HEK293T (cell line): ENCODE measurements at regions not wholly inside any gene's neighbourhood (a gene's known extent, or its start where the extent isn't known, plus 50 kb on each side); places are given as distances from the start of the nearest gene placed in this dataset.
"Not testable (repeated sequence)": the region's sequence is repeated elsewhere in the genome, so short reads cannot be mapped to it uniquely, and the experiment has no call there.

Experiments
- CTCF ChIA-PET: fragments of 350-600 bp; formaldehyde crosslinking; extraction: SDS; loops from one replicate; lab custom pipeline; 2021; ENCODE audit warnings: antibody characterized with exemption, inconsistent platforms; lab: Yijun Ruan, JAX
- POLR2A ChIA-PET: fragments of 350-600 bp; formaldehyde crosslinking; extraction: SDS; loops from one replicate; lab custom pipeline; 2020; ENCODE audit warnings: antibody characterized with exemption, inconsistent platforms; lab: Yijun Ruan, JAX
- DNase-seq: peaks from one replicate; pipeline ENCODE4 v3.0.0; 2012; ENCODE audit warnings: mixed read lengths; ENCODE audit errors: extremely low spot score
- ARNT ChIP-seq: fragments of 450-650 bp; IDR thresholded peaks from 2 replicates; pipeline ENCODE4 v1.6.1; 2017; ENCODE audit warnings: mild to moderate bottlenecking
- BHLHE40 ChIP-seq: fragments of 450-650 bp; IDR thresholded peaks from 2 replicates; pipeline ENCODE4 v1.6.1; 2016; ENCODE audit warnings: mild to moderate bottlenecking, moderate library complexity, borderline replicate concordance
- CTBP1 ChIP-seq: fragments of 450-650 bp; IDR thresholded peaks from 2 replicates; pipeline ENCODE4 v1.6.1; 2016; ENCODE audit warnings: borderline replicate concordance
- ELF4 ChIP-seq: fragments of 450-650 bp; IDR thresholded peaks from 2 replicates; pipeline ENCODE4 v1.6.1; 2017; ENCODE audit warnings: antibody characterized with exemption
- FOXA1 ChIP-seq: fragments of 450-650 bp; IDR thresholded peaks from 2 replicates; pipeline ENCODE4 v1.6.1; 2016; ENCODE audit warnings: mild to moderate bottlenecking
- FOXK2 ChIP-seq: fragments of 450-650 bp; IDR thresholded peaks from 2 replicates; pipeline ENCODE4 v1.6.1; 2016; ENCODE audit warnings: mild to moderate bottlenecking
- FOXM1 ChIP-seq: fragments of 450-650 bp; IDR thresholded peaks from 2 replicates; pipeline ENCODE4 v1.6.1; 2017; ENCODE audit warnings: mild to moderate bottlenecking, borderline replicate concordance
- HDGF ChIP-seq: fragments of 450-650 bp; IDR thresholded peaks from 2 replicates; pipeline ENCODE4 v1.6.1; 2017; ENCODE audit warnings: antibody characterized with exemption, borderline replicate concordance
- L3MBTL2 ChIP-seq: fragments of 450-650 bp; conservative IDR thresholded peaks from 2 replicates; pipeline ENCODE4 v1.6.1; 2016; ENCODE audit warnings: mild to moderate bottlenecking
- LEF1 ChIP-seq: fragments of 450-650 bp; IDR thresholded peaks from 2 replicates; pipeline ENCODE4 v1.6.1; 2017; ENCODE audit warnings: mild to moderate bottlenecking, borderline replicate concordance
- NFRKB ChIP-seq: fragments of 450-650 bp; IDR thresholded peaks from 2 replicates; pipeline ENCODE4 v1.6.1; 2016; ENCODE audit warnings: mild to moderate bottlenecking, moderate library complexity
- PKNOX1 ChIP-seq: fragments of 450-650 bp; IDR thresholded peaks from 2 replicates; pipeline ENCODE4 v1.6.1; 2016
- SP1 ChIP-seq: fragments of 450-650 bp; IDR thresholded peaks from 2 replicates; pipeline ENCODE4 v1.6.1; 2017
- SUZ12 ChIP-seq: fragments of 450-650 bp; IDR thresholded peaks from 2 replicates; pipeline ENCODE4 v1.6.1; 2016; ENCODE audit warnings: mild to moderate bottlenecking
- TARDBP ChIP-seq: fragments of 450-650 bp; IDR thresholded peaks from 2 replicates; pipeline ENCODE4 v1.6.1; 2016
- ZNF384 ChIP-seq: fragments of 450-650 bp; IDR thresholded peaks from 2 replicates; pipeline ENCODE4 v1.6.1; 2016

DNA sequence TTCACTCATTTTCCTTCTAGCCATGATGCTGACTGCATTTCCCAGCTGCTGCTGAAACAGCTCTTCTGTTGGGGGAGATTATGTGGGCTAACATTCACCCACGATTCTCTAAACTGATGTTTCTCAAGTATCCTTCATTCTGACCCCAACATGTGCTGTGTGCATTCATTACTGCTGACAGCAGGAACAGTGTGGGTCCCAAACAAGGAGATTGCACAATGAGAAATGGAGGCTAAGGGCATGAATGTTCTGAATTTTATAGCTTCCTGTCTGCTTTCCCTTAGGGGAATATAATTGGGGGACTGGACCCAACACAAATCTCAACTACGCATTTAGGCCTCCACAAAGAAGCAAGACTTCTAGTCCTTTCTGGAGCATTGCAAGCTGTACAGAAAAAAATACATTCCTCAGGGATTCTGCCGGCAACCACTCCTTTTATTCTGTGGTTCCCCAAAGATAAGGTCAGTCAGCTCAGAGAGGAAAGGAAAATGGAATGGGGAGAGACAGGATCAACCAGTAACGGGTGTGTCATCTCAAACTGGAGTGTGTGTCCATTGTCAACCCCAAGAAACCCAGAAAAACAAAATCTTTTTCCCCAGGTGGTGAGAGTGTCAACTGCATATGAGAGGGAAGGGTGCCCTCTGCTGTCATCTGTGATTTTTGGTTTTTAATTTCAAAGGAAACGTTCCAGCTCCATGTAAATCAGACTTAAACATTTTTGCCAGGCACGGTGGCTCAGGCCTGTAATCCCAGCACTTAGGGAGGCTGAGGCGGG is 81.5 kb upstream of the EGFL6 start:
- CTCF ChIA-PET = interaction anchor here (0.5 to 2.2 kb wide), 18 partner anchors 10 to 664 kb away, joined by 3 to 22 read pairs (median 4); no protein-coding TSS in a partner anchor
- POLR2A ChIA-PET = interaction anchor here (1.0 kb wide), 1 partner anchor 510 kb away, joined by 3 read pairs; no protein-coding TSS in a partner anchor
- DNase-seq = peak; percentile 50
- TF ChIP-seq FOXM1 = no peak
- TF ChIP-seq FOXK2 = no peak
- TF ChIP-seq CTBP1 = no peak
- TF ChIP-seq NFRKB = no peak
- no peak for TF ChIP-seq L3MBTL2
- no peak for TF ChIP-seq ZNF384
- no peak for TF ChIP-seq HDGF
- no peak for TF ChIP-seq SP1
- TF ChIP-seq ARNT = no peak
- no peak for TF ChIP-seq PKNOX1
- no peak for TF ChIP-seq ELF4
- TF ChIP-seq SUZ12 = no peak
- no peak for TF ChIP-seq BHLHE40
- no peak for TF ChIP-seq FOXA1
- no peak for TF ChIP-seq TARDBP
- TF ChIP-seq LEF1 = no peak

DNA sequence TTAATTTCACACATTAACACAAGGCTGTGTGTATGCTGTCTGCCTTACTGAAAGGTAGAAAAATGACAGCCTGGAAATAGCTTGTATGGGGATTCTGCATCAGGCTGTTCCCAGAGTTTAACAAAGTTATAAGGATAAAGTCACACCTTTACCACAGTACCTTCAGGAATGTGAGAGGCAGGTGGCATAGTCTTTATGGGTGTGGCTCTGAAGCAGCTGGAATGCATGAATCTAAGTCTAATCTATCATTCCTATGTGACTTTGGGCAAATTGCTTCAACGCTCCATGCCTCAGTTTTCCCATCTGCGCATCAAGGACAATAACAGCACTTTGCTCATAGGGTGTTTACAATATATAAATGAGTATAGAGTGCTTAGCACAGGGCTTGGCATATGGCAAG is 84.2 kb upstream of the EGFL6 start:
- POLR2A ChIA-PET = no interaction called here
- no peak for DNase-seq
- no peak for TF ChIP-seq FOXM1
- TF ChIP-seq NFRKB = no peak
- TF ChIP-seq L3MBTL2 = no peak
- no peak for TF ChIP-seq CTBP1
- no peak for TF ChIP-seq LEF1
- TF ChIP-seq FOXA1 = no peak
- no peak for TF ChIP-seq SP1
- TF ChIP-seq FOXK2 = no peak
- TF ChIP-seq PKNOX1 = no peak
- TF ChIP-seq ARNT = no peak
- TF ChIP-seq ELF4 = no peak
- TF ChIP-seq ZNF384 = no peak
- no peak for TF ChIP-seq HDGF
- TF ChIP-seq SUZ12 = no peak
- no peak for TF ChIP-seq TARDBP
- no peak for TF ChIP-seq BHLHE40
- CTCF ChIA-PET = no interaction called here

DNA sequence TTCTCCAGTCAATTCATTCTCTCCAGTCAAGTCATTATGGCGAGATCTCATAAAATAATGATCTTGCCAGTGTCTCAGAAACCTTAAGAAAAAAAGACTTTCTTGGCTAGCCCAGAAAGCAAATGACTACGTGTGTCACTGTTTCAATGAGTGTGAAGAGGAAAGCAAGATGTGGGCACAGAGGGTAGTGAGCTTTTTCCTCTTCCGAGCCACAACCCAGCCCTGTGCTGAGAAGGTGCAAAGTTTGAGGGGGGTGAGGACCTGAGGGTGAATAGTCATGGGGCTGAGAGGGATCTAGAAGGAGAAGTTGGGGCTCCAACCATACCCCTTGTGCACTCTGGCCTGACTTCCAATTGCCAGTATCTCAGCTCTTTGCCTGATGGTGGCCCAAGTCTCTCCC is 85.6 kb upstream of the EGFL6 start:
- no peak for TF ChIP-seq BHLHE40
- no peak for TF ChIP-seq CTBP1
- no peak for TF ChIP-seq ZNF384
- no peak for TF ChIP-seq TARDBP
- no peak for TF ChIP-seq L3MBTL2
- TF ChIP-seq FOXM1 = no peak
- TF ChIP-seq HDGF = no peak
- no peak for TF ChIP-seq PKNOX1
- TF ChIP-seq SUZ12 = no peak
- no peak for TF ChIP-seq ELF4
- no peak for TF ChIP-seq NFRKB
- no peak for TF ChIP-seq FOXA1
- TF ChIP-seq SP1 = no peak
- TF ChIP-seq LEF1 = no peak
- TF ChIP-seq ARNT = no peak
- no peak for TF ChIP-seq FOXK2
- DNase-seq = no peak
- POLR2A ChIA-PET = no interaction called here
- CTCF ChIA-PET = interaction anchor here (0.9 kb wide), 1 partner anchor 205 kb away, joined by 3 read pairs; no protein-coding TSS in a partner anchor

- ChIA-PET POLR2A (no interaction called here), CTCF (no interaction called here)
- no peak for DNase-seq
- no peak for TF ChIP-seq ARNT
- no peak for TF ChIP-seq LEF1
- TF ChIP-seq FOXM1 = no peak
- TF ChIP-seq NFRKB = no peak
- no peak for TF ChIP-seq ELF4
- TF ChIP-seq SUZ12 = no peak
- no peak for TF ChIP-seq CTBP1
- TF ChIP-seq FOXK2 = no peak
- TF ChIP-seq HDGF = no peak
- no peak for TF ChIP-seq BHLHE40
- no peak for TF ChIP-seq FOXA1
Measured at GRCh38 chrX:13482746-13483541, 86.5 kb upstream of the EGFL6 start.

DNA sequence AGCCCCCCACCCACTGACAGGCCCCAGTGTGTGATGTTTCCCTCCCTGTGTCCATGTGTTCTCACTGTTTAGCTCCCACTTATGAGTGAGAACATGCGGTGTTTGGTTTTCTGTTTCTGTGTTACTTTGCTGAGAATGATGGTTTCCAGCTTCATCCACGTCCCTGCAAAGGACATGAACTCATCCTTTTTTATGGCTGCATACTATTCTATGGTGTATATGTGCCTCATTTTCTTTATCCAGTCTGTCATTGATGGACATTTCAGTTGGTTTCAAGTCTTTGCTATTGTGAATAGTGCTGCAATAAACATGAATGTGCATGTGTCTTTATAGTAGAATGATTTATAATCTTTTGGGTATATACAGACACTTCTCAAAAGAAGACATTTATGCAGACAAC is 88.6 kb upstream of the EGFL6 start:
- DNase-seq, CTCF ChIA-PET, POLR2A ChIA-PET: not testable (repeated sequence)

- ChIA-PET POLR2A (no interaction called here), CTCF (no interaction called here)
- TF ChIP-seq PKNOX1 = no peak
- TF ChIP-seq FOXA1 = no peak
- no peak for TF ChIP-seq HDGF
- no peak for TF ChIP-seq NFRKB
- no peak for TF ChIP-seq BHLHE40
- no peak for TF ChIP-seq L3MBTL2
- TF ChIP-seq ARNT = no peak
- no peak for TF ChIP-seq CTBP1
- no peak for TF ChIP-seq LEF1
- TF ChIP-seq FOXM1 = no peak
- no peak for TF ChIP-seq ZNF384
- TF ChIP-seq SUZ12 = no peak
- TF ChIP-seq FOXK2 = no peak
- no peak for TF ChIP-seq SP1
- no peak for DNase-seq
Measured at GRCh38 chrX:13479452-13479813, 90.0 kb upstream of the EGFL6 start.
